Memory B cell (primary cell): ENCODE measurements at regions not wholly inside any gene's neighbourhood (a gene's known extent, or its start where the extent isn't known, plus 50 kb on each side); places are given as distances from the start of the nearest gene placed in this dataset.

ENCODE experiments used
- ATAC-seq: fragments of 150-1000 bp; cut with Tn5 transposase; 2 replicates; pipeline ENCODE4 v1.10.0; 2021; ENCODE audit warnings: low read depth, mild to moderate bottlenecking, moderate library complexity
- DNase-seq, 2 donors: peaks; one replicate each; pipeline ENCODE4 v3.0.0; 2022; ENCODE audit warnings: low spot score in 2 of 2
- H3K27ac Mint-ChIP-seq: one replicate; pipeline ENCODE4 v1.8.0; 2022; ENCODE audit warnings: mild to moderate bottlenecking, moderate library complexity, mixed read lengths
- H3K27me3 Mint-ChIP-seq: one replicate; pipeline ENCODE4 v1.8.0; 2022; ENCODE audit warnings: mixed read lengths
- H3K36me3 Mint-ChIP-seq: one replicate; pipeline ENCODE4 v1.8.0; 2022; ENCODE audit warnings: mild to moderate bottlenecking, mixed read lengths
- H3K4me1 Mint-ChIP-seq: one replicate; pipeline ENCODE4 v1.8.0; 2022; ENCODE audit warnings: mixed read lengths
- H3K4me3 Mint-ChIP-seq: one replicate; pipeline ENCODE4 v1.8.0; 2022; ENCODE audit warnings: mild to moderate bottlenecking, moderate library complexity, mixed read lengths
- H3K9me3 Mint-ChIP-seq: one replicate; pipeline ENCODE4 v1.8.0; 2022; ENCODE audit warnings: mixed read lengths

DNA sequence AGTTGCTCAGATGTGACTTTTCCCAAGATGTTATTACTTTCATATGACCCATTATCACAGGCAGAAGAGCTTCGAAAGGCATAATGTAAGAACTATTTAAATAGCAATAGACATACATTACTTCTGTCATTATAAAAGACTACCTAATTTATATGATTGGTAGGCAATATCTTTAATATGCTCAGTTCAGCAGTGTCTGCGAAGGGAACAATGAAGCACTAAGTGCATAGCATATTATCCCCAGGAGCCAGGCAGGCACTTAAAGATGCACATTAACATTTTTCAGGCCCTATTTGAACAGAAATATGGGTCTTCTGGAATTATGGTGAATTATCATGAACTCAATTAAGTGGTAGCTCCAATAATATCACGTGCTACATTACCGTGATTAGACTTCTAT, 217.8 kb downstream of the EPM2A start:
- Mint-ChIP-seq H3K36me3 (no peaks in the 10 kb centered on the region), H3K27ac (no peak overlapping the region), H3K9me3 (peaks cover 3% of the 10 kb centered on the region)

DNA sequence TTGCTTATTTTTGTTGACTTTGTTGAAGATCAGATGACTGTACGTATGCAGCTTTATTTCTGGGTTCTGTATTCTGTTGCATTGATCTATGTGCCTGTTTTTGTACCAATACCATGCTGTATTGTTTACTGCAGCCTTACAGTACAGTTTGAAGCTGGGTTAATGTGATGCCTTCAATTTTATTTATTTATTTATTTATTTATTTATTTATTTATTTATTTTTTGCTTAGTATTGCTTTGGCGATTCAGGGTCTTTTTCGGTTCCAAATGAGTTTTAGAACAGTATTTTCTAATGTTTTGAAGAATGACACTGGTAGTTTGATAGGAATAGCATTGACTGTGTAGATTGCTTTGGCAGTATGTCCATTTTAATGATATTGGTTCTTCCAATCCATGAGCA, 210.3 kb downstream of the EPM2A start:
- Mint-ChIP-seq H3K36me3 (no peaks in the 10 kb centered on the region), H3K9me3 (peaks cover 2% of the 10 kb centered on the region), H3K4me3 (no peak overlapping the region), H3K27ac (no peak overlapping the region), H3K4me1 (no peaks in the 10 kb centered on the region), H3K27me3 (peaks cover 2% of the 10 kb centered on the region)
- no peak for ATAC-seq
- no peak for DNase-seq

More for the DNA sequence above, 217.8 kb downstream of the EPM2A start:
- DNase-seq, result no peak
- H3K27me3 Mint-ChIP-seq, result no peaks in the 10 kb centered on the region
- H3K4me1 Mint-ChIP-seq, result no peaks in the 10 kb centered on the region
- no peak overlapping the region for H3K4me3 Mint-ChIP-seq
- ATAC-seq, result no peak

DNA sequence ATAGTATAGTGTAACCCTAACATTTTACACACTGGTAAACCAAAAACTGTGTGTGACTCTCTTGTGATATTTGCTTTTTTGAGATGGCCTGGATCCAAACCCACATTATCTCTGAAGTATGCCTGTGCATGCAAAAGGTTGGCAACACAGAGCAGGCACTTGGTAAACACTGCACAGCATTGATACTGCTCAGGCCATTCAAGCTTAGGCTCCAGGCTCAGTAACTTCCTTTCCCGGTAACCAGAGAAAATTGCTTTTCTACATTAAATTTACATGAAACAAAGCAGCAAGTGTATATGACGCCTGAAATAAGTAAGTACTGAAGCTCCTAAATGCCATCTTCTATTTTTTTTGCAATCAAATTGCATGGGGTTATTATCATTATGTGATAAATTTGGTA, 205.7 kb downstream of the EPM2A start:
- Mint-ChIP-seq H3K27ac (no peak overlapping the region), H3K4me1 (no peaks in the 10 kb centered on the region), H3K27me3 (peaks cover 2% of the 10 kb centered on the region), H3K4me3 (no peak overlapping the region), H3K9me3 (no peaks in the 10 kb centered on the region), H3K36me3 (no peaks in the 10 kb centered on the region)
- no peak for DNase-seq
- ATAC-seq, result no peak

DNA sequence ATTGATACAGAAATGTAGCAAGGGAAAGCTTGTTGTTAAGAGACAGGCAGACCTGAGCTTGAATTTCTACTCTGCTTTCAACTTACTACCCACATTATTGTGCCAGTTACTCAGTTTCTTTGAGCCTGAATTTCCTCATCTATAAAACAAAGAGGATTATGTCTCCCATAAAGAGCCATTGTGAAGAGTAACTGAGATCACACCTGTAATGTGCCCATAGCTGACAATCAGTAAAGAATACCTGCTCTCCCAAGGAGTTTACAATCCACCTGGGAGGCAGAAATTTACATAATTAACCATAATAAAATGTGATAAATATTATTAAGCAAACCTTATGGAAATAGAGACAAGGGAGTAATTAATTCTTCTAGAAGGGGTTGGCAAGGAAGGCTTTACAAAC, 204.9 kb downstream of the EPM2A start:
- no peak for ATAC-seq
- no peaks in the 10 kb centered on the region for H3K4me1 Mint-ChIP-seq

DNA sequence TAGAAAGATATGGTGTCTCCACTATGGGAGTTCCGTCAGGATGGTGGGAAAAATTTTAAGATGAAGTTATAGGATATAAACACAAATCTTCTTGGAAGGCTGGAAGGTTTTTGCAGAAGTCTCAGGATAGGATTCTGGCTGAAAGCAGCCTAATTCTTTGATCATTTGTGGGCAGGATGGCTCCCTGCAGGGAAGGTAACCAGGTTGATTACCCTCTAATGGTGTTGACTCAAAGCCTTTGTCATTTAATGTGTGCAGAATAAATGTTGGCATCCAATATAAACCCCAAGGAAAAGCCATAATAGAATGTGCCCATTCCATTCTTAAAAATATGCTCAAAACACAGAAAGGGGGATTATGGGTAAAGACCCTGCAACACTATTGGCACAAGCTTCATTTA, 204.3 kb downstream of the EPM2A start:
- no peaks in the 10 kb centered on the region for H3K9me3 Mint-ChIP-seq
- no peak for DNase-seq
- no peaks in the 10 kb centered on the region for H3K36me3 Mint-ChIP-seq
- H3K27me3 Mint-ChIP-seq, result peaks cover 2% of the 10 kb centered on the region
- no peaks in the 10 kb centered on the region for H3K4me1 Mint-ChIP-seq
- H3K27ac Mint-ChIP-seq, result no peak overlapping the region
- no peak overlapping the region for H3K4me3 Mint-ChIP-seq
- no peak for ATAC-seq

More for the DNA sequence above, 204.9 kb downstream of the EPM2A start:
- H3K4me3 Mint-ChIP-seq, result no peak overlapping the region
- H3K9me3 Mint-ChIP-seq, result no peaks in the 10 kb centered on the region
- H3K27me3 Mint-ChIP-seq, result peaks cover 2% of the 10 kb centered on the region
- no peaks in the 10 kb centered on the region for H3K36me3 Mint-ChIP-seq
- DNase-seq, result no peak
- H3K27ac Mint-ChIP-seq, result no peak overlapping the region

DNA sequence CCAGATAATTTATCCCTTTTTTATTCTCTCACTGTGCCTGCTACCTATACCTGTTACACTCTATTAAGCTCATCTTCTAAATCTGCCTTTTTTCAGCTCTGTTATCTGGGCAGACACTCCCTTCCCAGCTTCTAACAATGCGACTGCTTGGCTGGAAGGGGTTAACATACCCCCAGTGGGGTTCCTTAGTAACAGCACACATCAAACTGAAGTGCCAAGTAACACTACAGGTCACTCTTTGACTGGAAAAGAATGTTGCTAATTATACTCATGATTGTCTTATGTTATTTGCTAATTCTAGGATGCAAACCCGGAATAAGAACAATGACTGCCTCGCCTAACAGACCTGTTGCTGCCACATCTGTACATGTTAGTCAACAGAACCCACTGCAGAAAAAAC, 203.5 kb downstream of the EPM2A start:
- Mint-ChIP-seq H3K36me3 (no peaks in the 10 kb centered on the region), H3K4me1 (no peaks in the 10 kb centered on the region), H3K4me3 (no peak overlapping the region), H3K27ac (no peak overlapping the region), H3K9me3 (no peaks in the 10 kb centered on the region), H3K27me3 (peaks cover 2% of the 10 kb centered on the region)
- ATAC-seq (no peak), DNase-seq (no peak)

DNA sequence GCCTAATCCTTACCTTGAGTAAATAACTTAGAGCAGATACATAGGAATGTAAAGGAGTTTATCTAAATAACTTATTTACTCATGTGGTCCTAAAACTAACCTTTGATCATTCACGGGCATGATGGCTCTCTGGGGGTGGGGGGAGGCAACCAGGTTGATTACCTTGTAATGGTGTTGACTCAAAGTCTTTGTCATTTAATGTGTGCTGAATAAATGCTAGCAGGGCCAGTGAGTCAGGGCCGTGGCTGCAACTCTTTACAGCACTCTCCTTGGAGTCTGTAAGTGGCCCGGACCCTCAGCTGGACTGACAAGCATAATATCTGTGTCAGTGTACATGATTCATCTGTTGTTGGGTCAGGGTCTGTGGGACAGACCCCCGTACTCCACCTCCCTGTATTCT, 203.0 kb downstream of the EPM2A start:
- Mint-ChIP-seq H3K27ac (no peak overlapping the region), H3K27me3 (peaks cover 2% of the 10 kb centered on the region), H3K9me3 (no peaks in the 10 kb centered on the region), H3K4me3 (no peak overlapping the region), H3K4me1 (no peaks in the 10 kb centered on the region), H3K36me3 (no peaks in the 10 kb centered on the region)
- DNase-seq (no peak), ATAC-seq (no peak)

DNA sequence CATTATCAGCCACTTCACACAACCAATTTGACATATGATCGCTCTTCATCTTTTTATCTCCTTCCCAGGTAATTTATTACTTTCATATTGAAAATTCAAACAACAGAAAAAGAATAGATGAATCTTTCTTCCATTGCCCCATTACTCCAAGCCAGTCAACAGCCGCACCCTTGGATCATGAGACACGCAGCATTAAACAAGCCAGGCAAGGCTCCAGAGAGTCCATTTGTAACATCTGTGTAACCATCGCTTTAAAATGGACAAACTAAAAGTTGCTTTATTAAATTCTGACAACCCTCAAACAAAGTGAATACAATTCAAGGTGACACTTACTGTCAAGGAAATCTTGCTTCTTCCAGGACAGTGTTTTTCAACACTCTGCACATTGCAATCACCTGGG, 200.3 kb downstream of the EPM2A start:
- Mint-ChIP-seq H3K27me3 (no peaks in the 10 kb centered on the region), H3K4me1 (no peaks in the 10 kb centered on the region), H3K4me3 (no peak overlapping the region), H3K27ac (no peak overlapping the region), H3K9me3 (no peaks in the 10 kb centered on the region), H3K36me3 (no peaks in the 10 kb centered on the region)
- ATAC-seq, result no peak
- no peak for DNase-seq

DNA sequence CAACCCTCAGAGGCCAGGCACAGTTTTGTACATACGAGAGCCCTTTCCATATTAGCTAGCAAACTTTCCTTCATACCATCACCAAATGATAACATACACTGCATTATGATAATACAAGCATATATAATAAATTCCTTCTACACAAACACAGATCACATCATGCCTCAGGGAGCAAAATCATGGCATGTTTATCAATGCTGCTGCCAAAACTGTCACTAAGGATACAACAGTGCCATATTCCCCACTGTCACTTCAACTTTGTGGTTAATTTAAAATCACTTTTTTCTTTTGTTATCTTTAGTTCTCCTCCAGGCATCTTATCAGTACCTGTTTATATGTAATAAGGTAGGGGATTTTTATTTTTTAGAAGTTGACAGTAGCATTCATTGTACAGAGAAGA, 196.3 kb downstream of the EPM2A start:
- Mint-ChIP-seq H3K9me3 (no peaks in the 10 kb centered on the region), H3K27ac (no peak overlapping the region), H3K4me3 (no peak overlapping the region), H3K27me3 (no peaks in the 10 kb centered on the region), H3K4me1 (no peaks in the 10 kb centered on the region), H3K36me3 (no peaks in the 10 kb centered on the region)
- ATAC-seq (no peak), DNase-seq (no peak)

DNA sequence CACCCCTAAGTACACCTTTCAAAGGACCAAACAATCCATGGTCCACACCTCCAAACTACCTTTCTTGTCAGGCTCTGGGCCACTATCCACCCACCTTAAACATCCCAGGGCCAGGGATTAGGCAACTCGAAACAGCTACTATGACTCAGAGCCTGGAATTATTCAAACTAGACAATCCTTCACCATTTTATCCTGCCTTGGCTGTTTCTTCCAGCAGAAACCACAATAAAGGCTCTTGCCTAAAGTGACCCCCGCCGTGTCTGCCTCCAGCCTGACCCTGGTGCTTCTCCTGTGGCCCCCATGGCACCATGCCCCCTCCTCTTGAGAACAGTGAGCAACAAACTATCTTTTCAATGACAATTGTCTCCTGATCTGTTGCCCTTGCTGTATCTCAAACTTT, 195.5 kb downstream of the EPM2A start:
- Mint-ChIP-seq H3K4me1 (no peaks in the 10 kb centered on the region), H3K27ac (no peak overlapping the region), H3K27me3 (no peaks in the 10 kb centered on the region), H3K36me3 (no peaks in the 10 kb centered on the region), H3K9me3 (no peaks in the 10 kb centered on the region), H3K4me3 (no peak overlapping the region)
- no peak for ATAC-seq
- DNase-seq, result no peak

DNA sequence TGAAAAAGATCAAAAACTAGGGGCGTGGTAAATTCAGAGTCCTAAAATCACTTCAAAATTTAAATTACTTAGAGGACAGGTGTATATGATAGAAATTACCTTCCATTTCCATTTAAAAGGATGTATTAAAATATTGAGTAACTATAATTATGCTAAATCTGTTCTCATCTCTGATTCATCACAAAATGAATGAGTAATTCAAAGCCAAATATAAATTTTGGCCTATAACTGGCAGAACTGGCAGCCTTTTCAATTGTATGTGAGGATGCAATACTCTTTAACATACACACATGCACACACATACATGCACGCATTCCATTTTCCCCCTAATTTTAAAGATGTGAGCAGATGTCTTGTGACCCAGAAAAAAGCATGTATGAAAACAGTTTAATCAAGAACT, 194.6 kb downstream of the EPM2A start:
- no peaks in the 10 kb centered on the region for H3K36me3 Mint-ChIP-seq
- H3K9me3 Mint-ChIP-seq, result no peaks in the 10 kb centered on the region
- no peak for DNase-seq
- no peak overlapping the region for H3K4me3 Mint-ChIP-seq
- H3K27me3 Mint-ChIP-seq, result peaks cover 2% of the 10 kb centered on the region
- no peak overlapping the region for H3K27ac Mint-ChIP-seq
- no peak for ATAC-seq
- no peaks in the 10 kb centered on the region for H3K4me1 Mint-ChIP-seq

DNA sequence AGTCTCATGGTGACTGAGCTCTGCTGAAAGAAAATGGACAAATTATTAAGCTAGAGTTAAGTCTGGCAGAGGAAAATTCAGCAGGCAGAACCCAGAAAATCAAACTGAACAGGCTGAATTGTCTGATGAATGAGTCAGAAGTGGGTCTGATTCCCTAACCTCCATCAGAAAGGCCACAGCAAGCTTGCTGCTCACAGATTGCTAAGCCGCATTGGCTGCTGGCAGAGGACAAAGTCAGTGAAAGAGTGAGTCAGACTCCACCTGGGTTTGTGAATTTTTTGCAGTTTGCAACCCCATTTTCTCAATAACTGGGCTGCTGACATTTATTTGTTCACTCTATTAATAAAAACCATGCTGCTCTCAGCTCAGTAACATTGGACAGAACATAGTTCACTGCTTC, 191.3 kb downstream of the EPM2A start:
- no peak overlapping the region for H3K27ac Mint-ChIP-seq
- no peaks in the 10 kb centered on the region for H3K36me3 Mint-ChIP-seq
- H3K27me3 Mint-ChIP-seq, result peaks cover 3% of the 10 kb centered on the region
- H3K4me3 Mint-ChIP-seq, result no peak overlapping the region
- no peaks in the 10 kb centered on the region for H3K9me3 Mint-ChIP-seq
- no peaks in the 10 kb centered on the region for H3K4me1 Mint-ChIP-seq
- no peak for DNase-seq
- ATAC-seq, result no peak

DNA sequence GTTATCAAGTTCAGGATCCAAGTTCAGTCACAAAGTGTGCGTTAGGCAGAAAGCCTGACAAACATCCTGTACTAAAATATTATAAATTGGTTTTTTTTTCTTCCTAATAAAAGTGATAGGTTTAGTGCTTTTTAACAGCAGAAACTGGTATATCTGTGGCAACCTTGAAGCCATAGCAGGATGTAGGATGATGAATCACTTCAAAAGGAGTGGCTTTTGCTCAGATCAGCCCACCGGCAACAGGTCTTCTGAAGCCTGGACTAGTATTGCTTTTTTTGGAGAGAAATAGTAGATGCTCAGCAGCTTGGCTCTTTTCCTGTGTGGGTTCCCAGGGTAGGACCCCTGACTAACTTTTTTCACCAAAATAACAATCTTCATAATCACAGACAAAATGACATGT, 190.8 kb downstream of the EPM2A start:
- Mint-ChIP-seq H3K27ac (no peak overlapping the region), H3K27me3 (peaks cover 3% of the 10 kb centered on the region), H3K36me3 (no peaks in the 10 kb centered on the region), H3K4me1 (no peaks in the 10 kb centered on the region), H3K4me3 (no peak overlapping the region), H3K9me3 (no peaks in the 10 kb centered on the region)
- ATAC-seq (no peak), DNase-seq (no peak)

DNA sequence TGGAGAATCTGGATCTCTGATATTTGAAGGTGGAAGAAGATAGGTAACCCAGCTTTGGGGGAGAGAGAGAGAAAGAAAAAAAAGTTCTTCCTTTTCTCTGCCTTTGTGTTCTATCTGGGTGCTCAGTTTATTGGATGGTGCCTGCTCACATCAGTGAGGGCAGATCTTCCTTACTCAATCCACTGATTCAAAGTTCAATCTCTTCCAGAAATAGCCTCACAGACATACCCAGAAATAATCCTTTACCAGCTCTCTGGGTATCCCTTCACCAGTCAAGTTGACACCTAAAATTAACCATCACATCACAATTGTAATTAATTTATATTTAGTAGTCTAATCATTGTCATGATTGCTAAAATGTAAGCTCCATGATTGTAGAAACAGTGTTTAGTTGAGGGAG, 189.1 kb downstream of the EPM2A start:
- DNase-seq (no peak), ATAC-seq (no peak)
- Mint-ChIP-seq H3K4me3 (no peak overlapping the region), H3K4me1 (no peaks in the 10 kb centered on the region), H3K36me3 (no peaks in the 10 kb centered on the region), H3K9me3 (no peaks in the 10 kb centered on the region), H3K27me3 (peaks cover 3% of the 10 kb centered on the region), H3K27ac (no peak overlapping the region)

DNA sequence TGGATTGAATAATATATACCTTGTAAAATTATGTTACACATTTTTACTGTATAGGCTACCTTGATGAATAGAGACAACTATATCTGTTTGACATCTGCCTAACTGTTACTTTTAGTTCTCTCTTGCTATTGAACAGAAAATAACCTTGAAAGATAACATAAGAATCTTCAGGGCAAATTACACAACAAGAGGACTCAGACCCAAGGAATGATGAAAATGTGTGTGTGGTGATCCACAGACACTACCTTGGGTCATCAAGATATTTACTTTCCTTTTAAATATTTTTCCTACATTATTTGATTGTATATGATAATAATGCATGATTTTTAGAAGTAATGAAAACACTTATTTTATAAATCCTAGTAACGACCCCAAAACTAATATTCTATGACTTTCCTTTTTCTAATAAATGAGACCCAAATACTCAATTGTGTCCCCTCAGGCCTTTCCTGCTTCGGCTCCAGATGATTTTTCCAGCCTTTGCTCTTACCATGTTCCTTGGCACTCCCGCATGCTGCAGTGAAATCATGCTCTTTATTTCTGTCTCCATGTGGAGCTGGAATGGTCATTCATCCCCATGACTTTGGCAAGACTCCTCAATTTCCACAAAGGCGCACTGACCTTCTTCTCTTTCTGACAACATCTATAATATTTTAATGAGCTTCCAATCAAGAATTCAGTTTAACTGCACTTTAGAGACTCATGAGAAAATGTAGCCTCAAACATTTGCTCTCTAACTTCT, 187.6 kb downstream of the EPM2A start:
- H3K4me3 Mint-ChIP-seq, result no peak overlapping the region
- no peaks in the 10 kb centered on the region for H3K36me3 Mint-ChIP-seq
- DNase-seq, result no peak
- no peaks in the 10 kb centered on the region for H3K9me3 Mint-ChIP-seq
- H3K27me3 Mint-ChIP-seq, result peaks cover 3% of the 10 kb centered on the region
- no peak overlapping the region for H3K27ac Mint-ChIP-seq
- no peak for ATAC-seq
- no peaks in the 10 kb centered on the region for H3K4me1 Mint-ChIP-seq
